Spleen (tissue), 11 donors: ENCODE measurements at regions not wholly inside any gene's neighbourhood (a gene's known extent, or its start where the extent isn't known, plus 50 kb on each side); places are given as distances from the start of the nearest gene placed in this dataset.

Experiments
- DNase-seq: peaks from one replicate; pipeline ENCODE4 v3.0.0-alpha.2; 2020
- H3K27ac ChIP-seq, 8 donors: fragments of 200-600 bp; sonication (generic) in 7 of 8; 1 replicate in 4 of 8; 2 replicates in 4 of 8; pipeline versions ENCODE4 v1.5.0 to v1.8.0; 2016 to 2021; ENCODE audit warnings: inconsistent platforms in 4 of 8, mild to moderate bottlenecking in 4 of 8, moderate library complexity in 1 of 8
- H3K27me3 ChIP-seq, 7 donors: fragments of 200-600 bp; sonication (generic) in 6 of 7; replicated peaks in 1 of 7; 1 replicate in 4 of 7; 2 replicates in 3 of 7; pipeline versions ENCODE4 v1.5.0 to v1.8.0; 2016 to 2021; ENCODE audit warnings: inconsistent platforms in 3 of 7, mild to moderate bottlenecking in 1 of 7
- H3K36me3 ChIP-seq, 6 donors: fragments of 200-600 bp; sonication (generic) in 5 of 6; 1 replicate in 4 of 6; 2 replicates in 2 of 6; pipeline versions ENCODE4 v1.5.0 to v1.8.0; 2016 to 2021; ENCODE audit warnings: inconsistent platforms in 2 of 6
- H3K4me1 ChIP-seq, 6 donors: fragments of 200-600 bp; sonication (generic) in 5 of 6; 1 replicate in 3 of 6; 2 replicates in 3 of 6; pipeline versions ENCODE4 v1.5.0 to v1.8.0; 2016 to 2021; ENCODE audit warnings: inconsistent platforms in 3 of 6
- H3K4me3 ChIP-seq, 8 donors: fragments of 200-600 bp; sonication (generic) in 7 of 8; 1 replicate in 4 of 8; 2 replicates in 4 of 8; pipeline versions ENCODE4 v1.5.0 to v1.8.0; 2016 to 2021; ENCODE audit warnings: inconsistent platforms in 4 of 8, mild to moderate bottlenecking in 4 of 8, moderate library complexity in 2 of 8
- H3K9me3 ChIP-seq, 8 donors: fragments of 200-600 bp; sonication (generic) in 7 of 8; 1 replicate in 4 of 8; 2 replicates in 4 of 8; pipeline versions ENCODE4 v1.5.0 to v1.8.0; 2016 to 2021; ENCODE audit warnings: inconsistent platforms in 4 of 8
- CTCF ChIP-seq, 11 experiments: fragments of 200-600 bp in 7 of 11; fragments of 450-650 bp in 4 of 11; sonication (generic) in 4 of 11; IDR thresholded peaks in 8 of 11; conservative IDR thresholded peaks in 3 of 11; 1 replicate in 7 of 11; 2 replicates in 4 of 11; pipeline versions ENCODE4 v1.4.0 to v1.8.0; 2016 to 2021; ENCODE audit warnings: antibody characterized with exemption in 11 of 11, inconsistent platforms in 4 of 11, mild to moderate bottlenecking in 1 of 11
- POLR2A ChIP-seq, 3 donors: fragments of 450-650 bp; IDR thresholded peaks; one replicate each; pipeline ENCODE4 v1.5.1; 2017; ENCODE audit warnings: antibody characterized with exemption in 3 of 3, mild to moderate bottlenecking in 1 of 3
- POLR2AphosphoS5 ChIP-seq, 3 donors: sonication (generic); formaldehyde crosslinking; IDR thresholded peaks; one replicate each; pipeline ENCODE4 v1.5.1; 2017; ENCODE audit warnings: antibody characterized with exemption in 3 of 3
- WGBS, 5 donors: extraction: QIAGEN DNeasy Blood & Tissue Kit in 3 of 5; methylation state at CpG; one replicate each; pipeline versions ENCODE4 v1.1.5 to v1.1.7; 2013 to 2018; 5-methylcytosine and 5-hydroxymethylcytosine counted together
- intact Hi-C: fragments of 100-400 bp; cut with DNase I; formaldehyde crosslinking; loops from one replicate; pipeline ENCODE4 v1.15.0; 2023; ENCODE audit warnings: low total_unique reads
- donor health status: healthy with polysubstance abuse.
- donor health status: DM: no; HTN: no; CAD: no; lungs with moderate emphysema.
- donor health status: DM: no; HTN: no; CAD: no.
- donor health status: Bipolar disorder and iron deficiency.
- donor health status: healthy.
- donor health status: DM: no; HTN: no; CAD: no.
- donor health status: DM: yes; HTN: yes; CAD: no.

GRCh38 chr12:111211910-111212757 is 156.8 kb downstream of the PHETA1 start:
- DNase-seq = no peak
- Histone ChIP-seq H3K27me3 (peaks cover 0 to 48% (median 0%) of the 10 kb centered on the region in 7 donors), H3K36me3 (no peaks in the 10 kb centered on the region), H3K27ac (no peak overlapping the region), H3K4me3 (no peak overlapping the region), H3K4me1 (no peaks in the 10 kb centered on the region), H3K9me3 (no peaks in the 10 kb centered on the region)
- TF ChIP-seq POLR2A (IDR thresholded peaks at IDR 0.05) (no peak), CTCF (IDR thresholded peaks at IDR 0.05 in 8 of 11, conservative IDR thresholded peaks at IDR 0.05 in 3 of 11) (no peak), POLR2AphosphoS5 (IDR thresholded peaks at IDR 0.05) (no peak)
- intact Hi-C loops = no loop called here
- WGBS, 5 donors = 46 to 55% (median 53%) methylated on average over 7 of the region's 7 CpGs

- peaks cover 0 to 53% (median 4%) of the 10 kb centered on the region in 7 donors for H3K27me3 ChIP-seq
- no peak for DNase-seq
- 74 to 84% (median 79%) methylated on average over 4 of the region's 4 CpGs for WGBS, 5 donors
- H3K4me3 ChIP-seq = no peak overlapping the region
- intact Hi-C loops = no loop called here
- H3K36me3 ChIP-seq = no peaks in the 10 kb centered on the region
- TF ChIP-seq POLR2A (IDR thresholded peaks at IDR 0.05) (no peak), POLR2AphosphoS5 (IDR thresholded peaks at IDR 0.05) (no peak), CTCF (IDR thresholded peaks at IDR 0.05 in 8 of 11, conservative IDR thresholded peaks at IDR 0.05 in 3 of 11) (no peak)
- H3K4me1 ChIP-seq = no peaks in the 10 kb centered on the region
- H3K27ac ChIP-seq = no peak overlapping the region
- H3K9me3 ChIP-seq = no peaks in the 10 kb centered on the region
These were observed 159.1 kb downstream of the PHETA1 start for GRCh38 chr12:111209811-111210210.

- no peak for DNase-seq
- Histone ChIP-seq H3K9me3 (no peaks in the 10 kb centered on the region), H3K27ac (no peak overlapping the region), H3K27me3 (peaks cover 0 to 64% (median 4%) of the 10 kb centered on the region in 7 donors), H3K36me3 (no peaks in the 10 kb centered on the region), H3K4me3 (no peak overlapping the region), H3K4me1 (no peaks in the 10 kb centered on the region)
- WGBS, 5 donors = 51 to 64% (median 57%) methylated on average over 3 of the region's 3 CpGs
- intact Hi-C loops = no loop called here
- TF ChIP-seq POLR2AphosphoS5 (IDR thresholded peaks at IDR 0.05) (no peak), POLR2A (IDR thresholded peaks at IDR 0.05) (no peak), CTCF (IDR thresholded peaks at IDR 0.05 in 8 of 11, conservative IDR thresholded peaks at IDR 0.05 in 3 of 11) (no peak)
These were observed 161.1 kb downstream of the PHETA1 start for GRCh38 chr12:111207761-111208160.

GRCh38 chr12:111204788-111205241 is 164.1 kb downstream of the PHETA1 start:
- Histone ChIP-seq H3K4me1 (no peaks in the 10 kb centered on the region), H3K36me3 (no peaks in the 10 kb centered on the region), H3K27ac (no peak overlapping the region), H3K27me3 (peaks cover 0 to 59% (median 19%) of the 10 kb centered on the region in 7 donors), H3K9me3 (no peaks in the 10 kb centered on the region), H3K4me3 (no peak overlapping the region)
- intact Hi-C loops = no loop called here
- 62 to 82% (median 75%) methylated on average over 13 to 15 of the region's 15 CpGs for WGBS, 5 donors
- TF ChIP-seq POLR2AphosphoS5 (IDR thresholded peaks at IDR 0.05) (no peak), POLR2A (IDR thresholded peaks at IDR 0.05) (no peak), CTCF (IDR thresholded peaks at IDR 0.05 in 8 of 11, conservative IDR thresholded peaks at IDR 0.05 in 3 of 11) (no peak)
- DNase-seq = no peak
